H1 (cell line): ENCODE measurements at regions not wholly inside any gene's neighbourhood (a gene's known extent, or its start where the extent isn't known, plus 50 kb on each side); places are given as distances from the start of the nearest gene placed in this dataset.

Source experiments
- CTCF ChIA-PET: fragments of 300-600 bp; sonication (Branson Sonifier 250); formaldehyde crosslinking; loops from one replicate; lab custom pipeline; 2021; ENCODE audit not compliant: partially characterized antibody; lab: Charles Lee
- POLR2A ChIA-PET: fragments of 300-600 bp; sonication (Branson Sonifier 250); formaldehyde crosslinking; loops from one replicate; lab custom pipeline; 2021; ENCODE audit warnings: inconsistent platforms; ENCODE audit not compliant: partially characterized antibody; lab: Charles Lee
- DNase-seq, 2 experiments: peaks; one replicate each; pipeline versions ENCODE4 v3.0.0 to v3.0.0-alpha.2; 2010 to 2022; ENCODE audit warnings: low spot score in 2 of 2, low read depth in 1 of 2, mixed read lengths in 1 of 2
- FAIRE-seq: peaks from 2 replicates; lab custom pipeline; 2011; peaks lifted over from hg19 to GRCh38; lab: Jason Lieb, UNC
- H2AFZ ChIP-seq: 2 replicates; pipeline ENCODE4 v1.8.1; 2012; ENCODE audit warnings: low read length, inconsistent platforms
- H2AK5ac ChIP-seq: 2 replicates; pipeline ENCODE4 v1.6.1; 2013; ENCODE audit warnings: low read depth, low read length
- H2BK120ac ChIP-seq: replicated peaks from 2 replicates; pipeline ENCODE3; 2013; ENCODE audit warnings: low read depth, low read length, inconsistent platforms
- H2BK12ac ChIP-seq: 2 replicates; pipeline ENCODE4 v1.6.1; 2013; ENCODE audit warnings: low read depth, low read length
- H2BK15ac ChIP-seq: 2 replicates; pipeline ENCODE4 v1.6.1; 2013; ENCODE audit warnings: low read length
- H2BK20ac ChIP-seq: 2 replicates; pipeline ENCODE4 v1.6.1; 2013; ENCODE audit warnings: low read length
- H2BK5ac ChIP-seq: 2 replicates; pipeline ENCODE4 v1.6.1; 2013; ENCODE audit warnings: low read depth, low read length
- H3K14ac ChIP-seq: 2 replicates; pipeline ENCODE4 v1.6.1; 2013; ENCODE audit warnings: inconsistent platforms; ENCODE audit not compliant: insufficient read length
- H3K18ac ChIP-seq: 2 replicates; pipeline ENCODE4 v1.6.1; 2013; ENCODE audit warnings: low read length; ENCODE audit errors: extremely low read depth
- H3K23ac ChIP-seq: 2 replicates; pipeline ENCODE4 v1.6.1; 2013; ENCODE audit warnings: inconsistent platforms; ENCODE audit not compliant: insufficient read length
- H3K23me2 ChIP-seq: 2 replicates; pipeline ENCODE4 v1.6.1; 2013; ENCODE audit warnings: low read depth, low read length
- H3K27ac ChIP-seq: 2 replicates; pipeline ENCODE4 v1.6.1; 2011; ENCODE audit warnings: low read depth, low read length, inconsistent platforms
- H3K27me3 ChIP-seq, 4 experiments: replicated peaks in 1 of 4; 1 replicate in 1 of 4; 2 replicates in 3 of 4; pipeline versions ENCODE4 v1.6.1 to v1.8.1; 2011 to 2013; ENCODE audit warnings: low read length in 3 of 4, mild to moderate bottlenecking in 3 of 4, inconsistent platforms in 2 of 4, mixed read lengths in 2 of 4, moderate library complexity in 1 of 4; ENCODE audit not compliant: control insufficient read depth in 3 of 4, insufficient read depth in 3 of 4; ENCODE audit errors: extremely low read depth in 1 of 4
- H3K36me3 ChIP-seq, 4 experiments: 2 replicates each; pipeline versions ENCODE4 v1.6.1 to v1.8.1; 2011 to 2013; ENCODE audit warnings: mild to moderate bottlenecking in 4 of 4, low read length in 3 of 4, moderate library complexity in 2 of 4, control low read depth in 1 of 4, inconsistent platforms in 1 of 4; ENCODE audit not compliant: insufficient read depth in 4 of 4, control insufficient read depth in 2 of 4
- H3K4ac ChIP-seq: replicated peaks from 2 replicates; pipeline ENCODE3; 2013; ENCODE audit warnings: low read length, low read depth, mixed read lengths, inconsistent platforms; ENCODE audit not compliant: insufficient read length
- H3K4me1 ChIP-seq, 4 experiments: replicated peaks in 1 of 4; 1 replicate in 1 of 4; 2 replicates in 3 of 4; pipeline versions ENCODE4 v1.6.1 to v1.8.1; 2011 to 2013; ENCODE audit warnings: low read length in 3 of 4, inconsistent platforms in 2 of 4, mixed read lengths in 1 of 4; ENCODE audit not compliant: insufficient read depth in 4 of 4, control insufficient read depth in 3 of 4
- H3K4me2 ChIP-seq, 2 experiments: 2 replicates each; pipeline versions ENCODE4 v1.6.1 to v1.8.1; 2011 to 2013; ENCODE audit warnings: low read depth in 2 of 2, low read length in 2 of 2, control low read depth in 1 of 2, inconsistent platforms in 1 of 2, mild to moderate bottlenecking in 1 of 2; ENCODE audit not compliant: insufficient read depth in 1 of 2
- H3K4me3 ChIP-seq, 4 experiments: fragments of 200-600, 300-600 bp in 1 of 4; sonication (generic), shearing (Covaris generic), sonication (Bioruptor Twin) in 1 of 4; 2 replicates each; pipeline versions ENCODE4 v1.5.1 to v1.8.1; 2011 to 2016; ENCODE audit warnings: low read length in 4 of 4, low read depth in 3 of 4, control low read depth in 2 of 4, inconsistent platforms in 2 of 4, mild to moderate bottlenecking in 2 of 4, mixed read lengths in 1 of 4, moderate library complexity in 1 of 4; ENCODE audit not compliant: insufficient read depth in 2 of 4; ENCODE audit errors: extremely low read depth in 1 of 4
- H3K56ac ChIP-seq: replicated peaks from 2 replicates; pipeline ENCODE3; 2013; ENCODE audit warnings: low read depth, mild to moderate bottlenecking, mixed read lengths, low read length, inconsistent platforms; ENCODE audit not compliant: insufficient read length
- H3K79me1 ChIP-seq: 2 replicates; pipeline ENCODE4 v1.6.1; 2013; ENCODE audit warnings: low read depth, low read length, control low read depth
- H3K79me2 ChIP-seq, 2 experiments: 2 replicates each; pipeline versions ENCODE4 v1.6.1 to v1.8.1; 2012 to 2013; ENCODE audit warnings: low read length in 2 of 2, mild to moderate bottlenecking in 2 of 2, inconsistent platforms in 1 of 2; ENCODE audit not compliant: insufficient read depth in 2 of 2, control insufficient read depth in 1 of 2
- H3K9ac ChIP-seq, 4 experiments: replicated peaks in 1 of 4; 1 replicate in 1 of 4; 2 replicates in 3 of 4; pipeline versions ENCODE4 v1.6.1 to v1.8.1; 2011 to 2013; ENCODE audit warnings: low read depth in 3 of 4, low read length in 3 of 4, control low read depth in 2 of 4, mild to moderate bottlenecking in 2 of 4, moderate library complexity in 2 of 4, inconsistent platforms in 1 of 4; ENCODE audit errors: extremely low read depth in 1 of 4
- H3K9me3 ChIP-seq, 2 experiments: 2 replicates each; pipeline versions ENCODE4 v1.6.1 to v1.8.1; 2012 to 2013; ENCODE audit warnings: mild to moderate bottlenecking in 2 of 2, moderate library complexity in 2 of 2, control low read depth in 1 of 2, inconsistent platforms in 1 of 2, low read depth in 1 of 2, low read length in 1 of 2, mixed read lengths in 1 of 2; ENCODE audit not compliant: insufficient read depth in 2 of 2
- H4K20me1 ChIP-seq, 2 experiments: replicated peaks in 1 of 2; 2 replicates each; pipeline versions ENCODE3 to v1.8.1; 2011 to 2013; ENCODE audit warnings: inconsistent platforms in 2 of 2, low read length in 2 of 2, mild to moderate bottlenecking in 1 of 2; ENCODE audit not compliant: insufficient read depth in 2 of 2, control insufficient read depth in 1 of 2
- H4K5ac ChIP-seq: 2 replicates; pipeline ENCODE4 v1.6.1; 2013; ENCODE audit warnings: low read length, low read depth, mixed read lengths, inconsistent platforms; ENCODE audit not compliant: insufficient read length
- H4K8ac ChIP-seq: 2 replicates; pipeline ENCODE4 v1.8.0; 2013; ENCODE audit warnings: mild to moderate bottlenecking, moderate library complexity, low read length, inconsistent platforms; ENCODE audit not compliant: insufficient read depth; ENCODE audit errors: extremely low read depth
- H4K91ac ChIP-seq: replicated peaks from 2 replicates; pipeline ENCODE3; 2013; ENCODE audit warnings: low read length, mixed read lengths, inconsistent platforms; ENCODE audit not compliant: insufficient read length
- ATF3 ChIP-seq: IDR thresholded peaks from 2 replicates; pipeline ENCODE4 v1.6.1; 2011; ENCODE audit warnings: low read depth, mild to moderate bottlenecking, low read length; ENCODE audit not compliant: insufficient read depth
- BRCA1 ChIP-seq: IDR thresholded peaks from 2 replicates; pipeline ENCODE4 v1.6.1; 2012; ENCODE audit warnings: low read depth, low read length, improper control_type of control experiment
- CHD1 ChIP-seq: IDR thresholded peaks from 2 replicates; pipeline ENCODE4 v1.6.1; 2012; ENCODE audit warnings: low read depth, low read length, improper control_type of control experiment
- CREB1 ChIP-seq: IDR thresholded peaks from 2 replicates; pipeline ENCODE4 v1.6.1; 2012; ENCODE audit warnings: inconsistent platforms
- CTBP2 ChIP-seq: IDR thresholded peaks from 2 replicates; pipeline ENCODE4 v1.7.0; 2011; ENCODE audit warnings: borderline replicate concordance, mild to moderate bottlenecking, moderate library complexity, mixed read lengths, low read length; ENCODE audit not compliant: insufficient read depth, insufficient read length
- HDAC2 ChIP-seq, 2 experiments: fragments of 300-600 bp in 1 of 2; sonication (generic) in 1 of 2; IDR thresholded peaks; 2 replicates each; pipeline ENCODE4 v1.6.1; 2011 to 2012; ENCODE audit warnings: low read depth in 2 of 2, low read length in 2 of 2, mild to moderate bottlenecking in 2 of 2, moderate library complexity in 2 of 2, borderline replicate concordance in 1 of 2, inconsistent platforms in 1 of 2
- JUN ChIP-seq: IDR thresholded peaks from 2 replicates; pipeline ENCODE4 v1.6.1; 2011; ENCODE audit warnings: low read depth, mild to moderate bottlenecking, improper control_type of control experiment, low read length
- RNF2 ChIP-seq: fragments of 200-900, 300-1000 bp; sonication (generic); IDR thresholded peaks from 2 replicates; pipeline ENCODE4 v1.7.1; 2016; ENCODE audit warnings: borderline replicate concordance, low read depth, mild to moderate bottlenecking, antibody characterized with exemption, low read length; ENCODE audit not compliant: poor library complexity, severe bottlenecking; ENCODE audit errors: missing control alignments
- SIN3A ChIP-seq, 2 experiments: IDR thresholded peaks in 1 of 2; conservative IDR thresholded peaks in 1 of 2; 2 replicates each; pipeline ENCODE4 v1.6.1; 2011 to 2012; ENCODE audit warnings: low read length in 2 of 2, improper control_type of control experiment in 1 of 2, low read depth in 1 of 2, mild to moderate bottlenecking in 1 of 2
- SP2 ChIP-seq: IDR thresholded peaks from 2 replicates; pipeline ENCODE4 v1.6.1; 2012; ENCODE audit warnings: mild to moderate bottlenecking, low read length, inconsistent platforms
- YY1 ChIP-seq: IDR thresholded peaks from 2 replicates; pipeline ENCODE4 v1.6.1; 2011; ENCODE audit warnings: low read depth, mild to moderate bottlenecking, low read length
- ZNF274 ChIP-seq: IDR thresholded peaks from 2 replicates; pipeline ENCODE4 v1.7.0; 2012; ENCODE audit warnings: low read length, borderline replicate concordance; ENCODE audit errors: extremely low read depth
- WGBS, 2 experiments: shearing (Covaris generic) in 1 of 2; methylation state at CpG; one replicate each; pipeline versions ENCODE4 v1.1.6 to v1.1.7; 2013 to 2015; ENCODE audit warnings: low lambda C conversion rate in 2 of 2, mixed read lengths in 2 of 2, inconsistent platforms in 1 of 2, low coverage in 1 of 2, missing lambda C conversion rate in 1 of 2; ENCODE audit not compliant: insufficient replicate concordance in 2 of 2, insufficient coverage in 1 of 2, insufficient read length in 1 of 2; ENCODE audit errors: extremely low coverage in 1 of 2, missing lambda C conversion rate in 1 of 2; 5-methylcytosine and 5-hydroxymethylcytosine counted together

- FAIRE-seq = no peak
- Histone ChIP-seq H3K36me3 (no peaks in the 10 kb centered on the region), H3K27me3 (no peaks in the 10 kb centered on the region), H2BK5ac (no peak overlapping the region), H4K91ac (no peak overlapping the region), H3K79me2 (no peaks in the 10 kb centered on the region), H4K20me1 (no peaks in the 10 kb centered on the region), H4K8ac (no peak overlapping the region), H4K5ac (no peak overlapping the region), H2AK5ac (no peak overlapping the region), H3K9ac (no peak overlapping the region), H3K4me2 (no peak overlapping the region), H3K4ac (no peak overlapping the region), H3K4me1 (no peaks in the 10 kb centered on the region), H2BK12ac (no peak overlapping the region), H3K4me3 (no peak overlapping the region), H3K18ac (no peak overlapping the region), H3K14ac (no peak overlapping the region), H2BK20ac (no peak overlapping the region), H2BK15ac (no peak overlapping the region), H3K23ac (no peak overlapping the region), H3K27ac (no peak overlapping the region), H3K79me1 (no peaks in the 10 kb centered on the region), H2AFZ (no peak overlapping the region), H2BK120ac (no peak overlapping the region), H3K23me2 (no peaks in the 10 kb centered on the region), H3K9me3 (no peaks in the 10 kb centered on the region), H3K56ac (no peak overlapping the region)
- WGBS, 2 experiments = 98% methylated on average over 2 of the region's 2 CpGs; no CpG with 5 or more reads in 1 of the 2 experiments
- no peak for DNase-seq
- ChIA-PET CTCF (no interaction called here), POLR2A (no interaction called here)
- no peak for TF ChIP-seq CHD1
- TF ChIP-seq HDAC2 (IDR thresholded peaks at IDR 0.05; ENCODE audit: borderline replicate concordance in 1 of 2, low read depth in 2 of 2, low read length in 2 of 2) = no peak
- TF ChIP-seq SIN3A (conservative IDR thresholded peaks at IDR 0.05 in 1 of 2, IDR thresholded peaks at IDR 0.05 in 1 of 2; ENCODE audit: low read depth in 1 of 2, low read length in 2 of 2) = no peak
- TF ChIP-seq ZNF274 = no peak
- no peak for TF ChIP-seq ATF3
- TF ChIP-seq RNF2 = no peak
- TF ChIP-seq SP2 = no peak
- no peak for TF ChIP-seq CTBP2
- no peak for TF ChIP-seq CREB1
- TF ChIP-seq BRCA1 = no peak
- TF ChIP-seq JUN = no peak
- no peak for TF ChIP-seq YY1
Observed at GRCh38 chr2:21683838-21684237, 560.1 kb downstream of the TDRD15 start.
